ENCODE measurements at regions not wholly inside any gene's neighbourhood (a gene's known extent, or its start where the extent isn't known, plus 50 kb on each side); places are given as distances from the start of the nearest gene placed in this dataset.
"Not testable (repeated sequence)": the region's sequence is repeated elsewhere in the genome, so short reads cannot be mapped to it uniquely, and the experiment has no call there.

GRCh38 chr13:86633346-86633745 lies 834.1 kb upstream of the SLITRK6 start:
- H3K27ac Mint-ChIP-seq: no peak overlapping the region

DNA sequence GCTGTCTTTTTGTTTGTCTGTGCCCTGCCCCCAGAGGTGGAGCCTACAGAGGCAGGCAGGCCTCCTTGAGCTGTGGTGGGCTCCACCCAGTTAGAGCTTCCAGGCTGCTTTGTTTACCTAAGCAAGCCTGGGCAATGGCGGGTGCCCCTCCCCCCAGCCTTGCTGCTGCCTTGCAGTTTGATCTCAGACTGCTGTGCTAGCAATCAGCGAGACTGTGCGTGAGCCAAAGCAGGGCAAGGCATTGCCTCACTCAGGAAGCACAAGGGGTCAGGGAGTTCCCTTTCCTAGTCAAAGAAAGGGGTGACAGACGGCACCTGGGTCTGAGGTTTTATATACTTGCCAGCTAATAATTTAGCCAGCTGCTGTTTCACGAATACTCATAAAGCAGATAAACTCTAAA lies 852.0 kb upstream of the SLITRK6 start:
- not testable (repeated sequence) for H3K9ac ChIP-seq (ENCODE audit: extremely low read depth, low read length, poor library complexity, severe bottlenecking); H3K36me3 ChIP-seq (ENCODE audit: control insufficient read depth, insufficient read depth, low read length); H3K4me3 Mint-ChIP-seq; H3K27me3 ChIP-seq (ENCODE audit: control insufficient read depth, insufficient read depth, low read length, poor library complexity, severe bottlenecking); H3K4me3 ChIP-seq (ENCODE audit: low read length); H3K9me3 Mint-ChIP-seq; H3K4me1 Mint-ChIP-seq; H3K27me3 Mint-ChIP-seq (ENCODE audit: insufficient read depth); H3K9me3 ChIP-seq (ENCODE audit: control insufficient read depth, low read length); H3K27ac Mint-ChIP-seq; H3K36me3 Mint-ChIP-seq (ENCODE audit: low read depth); H3K27ac ChIP-seq (ENCODE audit: low read depth, low read length); H3K4me1 ChIP-seq (ENCODE audit: control insufficient read depth, insufficient read depth, low read length)
- 82 to 91% methylated on average over 4 to 5 of the region's 5 CpGs for WGBS, 2 experiments (ENCODE audit: insufficient coverage in 1 of 2, insufficient read length in 1 of 2)
- peak; percentile 61 for DNase-seq

More at GRCh38 chr13:86633346-86633745, 834.1 kb upstream of the SLITRK6 start:
- Histone ChIP-seq H3K9me3 (ENCODE audit: control insufficient read depth, low read length) (no peaks in the 10 kb centered on the region), H3K36me3 (ENCODE audit: control insufficient read depth, insufficient read depth, low read length) (no peaks in the 10 kb centered on the region), H3K27me3 (ENCODE audit: control insufficient read depth, insufficient read depth, low read length, poor library complexity, severe bottlenecking) (no peaks in the 10 kb centered on the region), H3K9ac (ENCODE audit: extremely low read depth, low read length, poor library complexity, severe bottlenecking) (no peak overlapping the region), H3K4me3 (ENCODE audit: low read length) (no peak overlapping the region), H3K4me1 (ENCODE audit: control insufficient read depth, insufficient read depth, low read length) (no peaks in the 10 kb centered on the region), H3K27ac (ENCODE audit: low read depth, low read length) (no peak overlapping the region)
- no peak for DNase-seq
- no peaks in the 10 kb centered on the region for H3K4me1 Mint-ChIP-seq
- H3K9me3 Mint-ChIP-seq: no peaks in the 10 kb centered on the region
- no peaks in the 10 kb centered on the region for H3K36me3 Mint-ChIP-seq (ENCODE audit: low read depth)
- TF ChIP-seq, protein P1, sequence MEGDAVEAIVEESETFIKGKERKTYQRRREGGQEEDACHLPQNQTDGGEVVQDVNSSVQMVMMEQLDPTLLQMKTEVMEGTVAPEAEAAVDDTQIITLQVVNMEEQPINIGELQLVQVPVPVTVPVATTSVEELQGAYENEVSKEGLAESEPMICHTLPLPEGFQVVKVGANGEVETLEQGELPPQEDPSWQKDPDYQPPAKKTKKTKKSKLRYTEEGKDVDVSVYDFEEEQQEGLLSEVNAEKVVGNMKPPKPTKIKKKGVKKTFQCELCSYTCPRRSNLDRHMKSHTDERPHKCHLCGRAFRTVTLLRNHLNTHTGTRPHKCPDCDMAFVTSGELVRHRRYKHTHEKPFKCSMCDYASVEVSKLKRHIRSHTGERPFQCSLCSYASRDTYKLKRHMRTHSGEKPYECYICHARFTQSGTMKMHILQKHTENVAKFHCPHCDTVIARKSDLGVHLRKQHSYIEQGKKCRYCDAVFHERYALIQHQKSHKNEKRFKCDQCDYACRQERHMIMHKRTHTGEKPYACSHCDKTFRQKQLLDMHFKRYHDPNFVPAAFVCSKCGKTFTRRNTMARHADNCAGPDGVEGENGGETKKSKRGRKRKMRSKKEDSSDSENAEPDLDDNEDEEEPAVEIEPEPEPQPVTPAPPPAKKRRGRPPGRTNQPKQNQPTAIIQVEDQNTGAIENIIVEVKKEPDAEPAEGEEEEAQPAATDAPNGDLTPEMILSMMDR (conservative IDR thresholded peaks at IDR 0.05): no peak
- H3K27me3 Mint-ChIP-seq (ENCODE audit: insufficient read depth): no peaks in the 10 kb centered on the region
- H3K4me3 Mint-ChIP-seq: no peak overlapping the region
- 85 to 100% methylated on average over 2 to 3 of the region's 3 CpGs for WGBS, 2 experiments (ENCODE audit: insufficient coverage in 1 of 2, insufficient read length in 1 of 2)

- H3K27ac ChIP-seq (ENCODE audit: low read depth, low read length): no peak overlapping the region
- no peaks in the 10 kb centered on the region for H3K36me3 ChIP-seq (ENCODE audit: control insufficient read depth, insufficient read depth, low read length)
- Mint-ChIP-seq H3K27ac (no peak overlapping the region), H3K4me1 (no peaks in the 10 kb centered on the region), H3K4me3 (no peak overlapping the region), H3K9me3 (peaks cover 4% of the 10 kb centered on the region), H3K36me3 (ENCODE audit: low read depth) (no peaks in the 10 kb centered on the region), H3K27me3 (ENCODE audit: insufficient read depth) (no peaks in the 10 kb centered on the region)
- no peak for DNase-seq
- TF ChIP-seq, protein P1 (conservative IDR thresholded peaks at IDR 0.05): no peak
- no peak overlapping the region for H3K9ac ChIP-seq (ENCODE audit: extremely low read depth, low read length, poor library complexity, severe bottlenecking)
- no peak overlapping the region for H3K4me3 ChIP-seq (ENCODE audit: low read length)
- no peaks in the 10 kb centered on the region for H3K4me1 ChIP-seq (ENCODE audit: control insufficient read depth, insufficient read depth, low read length)
- H3K27me3 ChIP-seq (ENCODE audit: control insufficient read depth, insufficient read depth, low read length, poor library complexity, severe bottlenecking): no peaks in the 10 kb centered on the region
- H3K9me3 ChIP-seq (ENCODE audit: control insufficient read depth, low read length): no peaks in the 10 kb centered on the region
These were observed 853.8 kb upstream of the SLITRK6 start for GRCh38 chr13:86653009-86653408.

DNA sequence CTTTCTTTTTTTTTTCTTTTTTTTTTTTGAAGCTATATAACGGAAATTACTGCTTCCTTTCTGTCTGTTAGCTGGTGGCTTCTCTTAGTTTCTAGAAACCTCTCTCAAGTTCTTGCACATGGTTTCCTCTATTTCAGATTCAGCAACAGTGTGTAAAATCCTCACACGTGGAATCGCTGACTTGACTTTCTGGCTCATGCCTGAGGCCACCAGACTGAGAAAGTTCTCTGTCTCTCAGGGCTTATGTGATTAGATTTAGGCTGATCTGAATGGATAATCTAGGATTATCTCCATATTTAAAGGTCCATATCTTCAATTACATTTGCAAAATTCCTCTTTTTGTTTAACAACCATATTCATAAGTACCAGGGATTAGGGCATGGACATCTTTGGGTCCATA lies 856.3 kb upstream of the SLITRK6 start:
- no peak overlapping the region for H3K27ac Mint-ChIP-seq
- H3K4me3 Mint-ChIP-seq: no peak overlapping the region
- no peak overlapping the region for H3K9ac ChIP-seq (ENCODE audit: extremely low read depth, low read length, poor library complexity, severe bottlenecking)
- no peak overlapping the region for H3K27ac ChIP-seq (ENCODE audit: low read depth, low read length)
- no peaks in the 10 kb centered on the region for H3K4me1 Mint-ChIP-seq
- H3K27me3 ChIP-seq (ENCODE audit: control insufficient read depth, insufficient read depth, low read length, poor library complexity, severe bottlenecking): no peaks in the 10 kb centered on the region
- H3K27me3 Mint-ChIP-seq (ENCODE audit: insufficient read depth): no peaks in the 10 kb centered on the region
- WGBS, 2 experiments (ENCODE audit: insufficient coverage in 1 of 2, insufficient read length in 1 of 2): 96% methylated on average over 3 of the region's 3 CpGs; no CpG with 5 or more reads in 1 of the 2 experiments
- TF ChIP-seq, protein P1 (conservative IDR thresholded peaks at IDR 0.05): no peak
- no peak overlapping the region for H3K4me3 ChIP-seq (ENCODE audit: low read length)
- no peaks in the 10 kb centered on the region for H3K36me3 Mint-ChIP-seq (ENCODE audit: low read depth)
- H3K36me3 ChIP-seq (ENCODE audit: control insufficient read depth, insufficient read depth, low read length): no peaks in the 10 kb centered on the region
- no peaks in the 10 kb centered on the region for H3K4me1 ChIP-seq (ENCODE audit: control insufficient read depth, insufficient read depth, low read length)
- DNase-seq: no peak
- H3K9me3 Mint-ChIP-seq: no peaks in the 10 kb centered on the region
- H3K9me3 ChIP-seq (ENCODE audit: control insufficient read depth, low read length): no peaks in the 10 kb centered on the region

Data from endodermal cell (in vitro differentiated cells).